Fibroblast of the aortic adventitia (primary cell): ENCODE measurements at regions not wholly inside any gene's neighbourhood (a gene's known extent, or its start where the extent isn't known, plus 50 kb on each side); places are given as distances from the start of the nearest gene placed in this dataset.

ENCODE experiments used
- DNase-seq: peaks from one replicate; pipeline ENCODE4 v3.0.0-alpha.2; 2010; ENCODE audit warnings: low read depth
- H3K4me3 ChIP-seq: 2 replicates; pipeline ENCODE4 v1.5.1; 2011; ENCODE audit warnings: low read depth, mild to moderate bottlenecking, control low read depth, low read length, moderate library complexity
- CTCF ChIP-seq: IDR thresholded peaks from 2 replicates; pipeline ENCODE4 v1.5.1; 2011; ENCODE audit warnings: mild to moderate bottlenecking, low read length, control low read depth, inconsistent platforms; ENCODE audit not compliant: insufficient read depth

- DNase-seq, result no peak
- no peak for TF ChIP-seq CTCF
- H3K4me3 ChIP-seq, result no peak overlapping the region
Measured at GRCh38 chr13:72424059-72424458, 303.4 kb downstream of the MZT1 start.

- TF ChIP-seq CTCF, result no peak
- DNase-seq, result no peak
- H3K4me3 ChIP-seq, result no peak overlapping the region
Measured at GRCh38 chr13:72415817-72416216, 311.6 kb downstream of the MZT1 start.

- no peak for TF ChIP-seq CTCF
- H3K4me3 ChIP-seq, result no peak overlapping the region
- no peak for DNase-seq
Measured at GRCh38 chr13:72412481-72412880, 314.9 kb downstream of the MZT1 start.

GRCh38 chr13:72405441-72405840, 322.0 kb downstream of the MZT1 start:
- DNase-seq, result no peak
- no peak for TF ChIP-seq CTCF
- H3K4me3 ChIP-seq, result no peak overlapping the region

- DNase-seq, result no peak
- H3K4me3 ChIP-seq, result no peak overlapping the region
Measured at GRCh38 chr13:72403396-72404010, 323.9 kb downstream of the MZT1 start.

GRCh38 chr13:72400856-72401255, 326.6 kb downstream of the MZT1 start:
- DNase-seq, result no peak
- H3K4me3 ChIP-seq, result no peak overlapping the region
- TF ChIP-seq CTCF, result no peak

More at GRCh38 chr13:72403396-72404010, 323.9 kb downstream of the MZT1 start:
- TF ChIP-seq CTCF, result no peak

- DNase-seq, result no peak
- no peak overlapping the region for H3K4me3 ChIP-seq
- TF ChIP-seq CTCF, result no peak
Measured at GRCh38 chr13:72399351-72399750, 328.1 kb downstream of the MZT1 start.
